Endodermal cell (in vitro differentiated cells): ENCODE measurements at regions not wholly inside any gene's neighbourhood (a gene's known extent, or its start where the extent isn't known, plus 50 kb on each side); places are given as distances from the start of the nearest gene placed in this dataset.

Experiments
- DNase-seq: peaks from one replicate; pipeline ENCODE4 v3.0.0-alpha.2; 2017
- H3K27ac ChIP-seq: 2 replicates; pipeline ENCODE4 v1.5.1; 2013; ENCODE audit warnings: mild to moderate bottlenecking, low read depth, low read length, moderate library complexity
- H3K27me3 ChIP-seq: 2 replicates; pipeline ENCODE4 v1.6.1; 2013; ENCODE audit warnings: mild to moderate bottlenecking, low read length, moderate library complexity; ENCODE audit not compliant: insufficient read depth, control insufficient read depth, poor library complexity, severe bottlenecking
- H3K36me3 ChIP-seq: 2 replicates; pipeline ENCODE4 v1.7.0; 2013; ENCODE audit warnings: mild to moderate bottlenecking, low read length, moderate library complexity; ENCODE audit not compliant: control insufficient read depth, insufficient read depth
- H3K4me1 ChIP-seq: one replicate; pipeline ENCODE4 v1.7.0; 2013; ENCODE audit warnings: low read length; ENCODE audit not compliant: control insufficient read depth, insufficient read depth
- H3K4me3 ChIP-seq: 2 replicates; pipeline ENCODE4 v1.5.1; 2013; ENCODE audit warnings: mild to moderate bottlenecking, low read length, moderate library complexity
- H3K9ac ChIP-seq: 2 replicates; pipeline ENCODE4 v1.6.1; 2013; ENCODE audit warnings: mild to moderate bottlenecking, low read length, moderate library complexity; ENCODE audit not compliant: poor library complexity, severe bottlenecking; ENCODE audit errors: extremely low read depth
- H3K9me3 ChIP-seq: 2 replicates; pipeline ENCODE4 v1.6.1; 2013; ENCODE audit warnings: mild to moderate bottlenecking, low read length, moderate library complexity; ENCODE audit not compliant: control insufficient read depth
- H3K27ac Mint-ChIP-seq: 2 replicates; pipeline ENCODE4 v1.8.0; 2020; ENCODE audit warnings: mixed read lengths
- H3K27me3 Mint-ChIP-seq: 2 replicates; pipeline ENCODE4 v1.8.0; 2021; ENCODE audit warnings: mild to moderate bottlenecking, mixed read lengths; ENCODE audit not compliant: insufficient read depth
- H3K36me3 Mint-ChIP-seq: 2 replicates; pipeline ENCODE4 v1.8.0; 2020; ENCODE audit warnings: low read depth, mixed read lengths
- H3K4me1 Mint-ChIP-seq: 2 replicates; pipeline ENCODE4 v1.8.0; 2020; ENCODE audit warnings: mixed read lengths
- H3K4me3 Mint-ChIP-seq: 2 replicates; pipeline ENCODE4 v1.8.0; 2020; ENCODE audit warnings: mild to moderate bottlenecking, moderate library complexity, mixed read lengths
- H3K9me3 Mint-ChIP-seq: 2 replicates; pipeline ENCODE4 v1.8.0; 2020; ENCODE audit warnings: mild to moderate bottlenecking, mixed read lengths
- WGBS, 2 experiments: methylation state at CpG; one replicate each; pipeline versions ENCODE4 v1.1.5 to v1.1.7; 2013; ENCODE audit warnings: missing lambda C conversion rate in 2 of 2, mixed read lengths in 1 of 2; ENCODE audit not compliant: insufficient coverage in 1 of 2, insufficient read length in 1 of 2; 5-methylcytosine and 5-hydroxymethylcytosine counted together
- TF ChIP-seq, protein P1 (sequence below): fragments of 200-600 bp; sonication (generic); conservative IDR thresholded peaks from 2 replicates; pipeline ENCODE4 v1.5.0; 2021; ENCODE audit warnings: antibody characterized with exemption, mild to moderate bottlenecking

DNA sequence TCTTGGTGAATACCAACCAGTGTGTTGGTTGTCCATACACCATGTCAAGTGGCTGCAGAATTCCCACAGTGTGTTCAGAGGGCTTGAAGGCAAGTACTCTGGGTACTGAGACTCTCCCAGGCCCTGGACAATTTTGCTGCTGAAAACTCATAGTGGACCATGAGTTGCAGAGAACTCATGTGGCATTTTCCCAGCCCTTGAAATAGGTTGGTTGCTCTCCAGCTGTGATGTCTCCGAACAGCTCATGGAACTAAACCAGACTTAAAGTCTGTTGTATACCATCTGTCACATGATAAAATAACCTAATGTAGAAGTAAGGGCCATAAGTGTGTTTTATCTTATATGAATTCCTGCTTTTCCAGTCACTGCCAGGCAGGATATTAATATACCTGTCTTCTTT lies 67.8 kb downstream of the RGS2 start:
- TF ChIP-seq, protein P1, sequence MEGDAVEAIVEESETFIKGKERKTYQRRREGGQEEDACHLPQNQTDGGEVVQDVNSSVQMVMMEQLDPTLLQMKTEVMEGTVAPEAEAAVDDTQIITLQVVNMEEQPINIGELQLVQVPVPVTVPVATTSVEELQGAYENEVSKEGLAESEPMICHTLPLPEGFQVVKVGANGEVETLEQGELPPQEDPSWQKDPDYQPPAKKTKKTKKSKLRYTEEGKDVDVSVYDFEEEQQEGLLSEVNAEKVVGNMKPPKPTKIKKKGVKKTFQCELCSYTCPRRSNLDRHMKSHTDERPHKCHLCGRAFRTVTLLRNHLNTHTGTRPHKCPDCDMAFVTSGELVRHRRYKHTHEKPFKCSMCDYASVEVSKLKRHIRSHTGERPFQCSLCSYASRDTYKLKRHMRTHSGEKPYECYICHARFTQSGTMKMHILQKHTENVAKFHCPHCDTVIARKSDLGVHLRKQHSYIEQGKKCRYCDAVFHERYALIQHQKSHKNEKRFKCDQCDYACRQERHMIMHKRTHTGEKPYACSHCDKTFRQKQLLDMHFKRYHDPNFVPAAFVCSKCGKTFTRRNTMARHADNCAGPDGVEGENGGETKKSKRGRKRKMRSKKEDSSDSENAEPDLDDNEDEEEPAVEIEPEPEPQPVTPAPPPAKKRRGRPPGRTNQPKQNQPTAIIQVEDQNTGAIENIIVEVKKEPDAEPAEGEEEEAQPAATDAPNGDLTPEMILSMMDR = no peak
- Histone ChIP-seq H3K36me3 (no peaks in the 10 kb centered on the region), H3K27ac (no peak overlapping the region), H3K9ac (no peak overlapping the region), H3K4me1 (peaks cover 6% of the 10 kb centered on the region), H3K27me3 (peaks cover 12% of the 10 kb centered on the region), H3K9me3 (no peaks in the 10 kb centered on the region), H3K4me3 (no peak overlapping the region)
- H3K4me3 Mint-ChIP-seq = no peak overlapping the region
- H3K27ac Mint-ChIP-seq = no peak overlapping the region
- DNase-seq = no peak
- H3K4me1 Mint-ChIP-seq = peaks cover 21% of the 10 kb centered on the region
- no peaks in the 10 kb centered on the region for H3K9me3 Mint-ChIP-seq
- WGBS, 2 experiments = 95% methylated on average over 1 of the region's 1 CpG; no CpG with 5 or more reads in 1 of the 2 experiments
- H3K36me3 Mint-ChIP-seq = no peaks in the 10 kb centered on the region
- H3K27me3 Mint-ChIP-seq = peaks cover 7% of the 10 kb centered on the region

DNA sequence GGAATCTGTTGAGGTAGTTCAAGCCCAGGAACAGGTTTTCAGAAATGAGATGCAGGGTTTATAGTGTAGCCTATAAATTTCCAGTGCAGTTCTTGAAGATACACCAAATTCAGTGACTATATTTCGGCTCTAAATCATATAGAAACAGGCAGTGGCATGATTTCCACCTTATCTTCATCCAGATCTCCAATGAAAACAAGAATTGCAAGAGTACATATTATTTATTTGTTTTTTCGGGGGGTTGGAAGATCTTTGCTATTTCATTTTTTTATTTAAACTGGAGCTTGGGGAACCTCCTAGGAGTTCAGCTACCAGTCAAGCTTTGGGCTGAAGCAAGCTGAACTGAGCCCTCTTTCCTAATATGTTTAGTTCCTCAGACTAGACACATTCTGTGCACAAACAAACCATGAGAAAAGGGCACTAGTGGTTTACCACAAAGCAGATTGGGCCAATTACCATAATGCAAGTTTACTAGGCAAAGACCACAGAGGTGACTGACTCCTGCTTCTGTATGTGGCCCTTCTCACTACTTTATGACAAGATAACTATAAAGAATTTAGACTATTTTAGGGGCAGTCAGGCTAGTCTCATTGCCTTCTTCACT lies 68.5 kb downstream of the RGS2 start:
- H3K27ac Mint-ChIP-seq = no peak overlapping the region
- TF ChIP-seq, protein P1 = no peak
- H3K4me3 Mint-ChIP-seq = no peak overlapping the region
- H3K9me3 Mint-ChIP-seq = no peaks in the 10 kb centered on the region
- Histone ChIP-seq H3K27ac (no peak overlapping the region), H3K27me3 (peaks cover 12% of the 10 kb centered on the region), H3K36me3 (no peaks in the 10 kb centered on the region), H3K4me3 (no peak overlapping the region), H3K9me3 (no peaks in the 10 kb centered on the region), H3K4me1 (peaks cover 6% of the 10 kb centered on the region), H3K9ac (no peak overlapping the region)
- no peak for DNase-seq
- H3K27me3 Mint-ChIP-seq = peaks cover 7% of the 10 kb centered on the region
- peaks cover 20% of the 10 kb centered on the region for H3K4me1 Mint-ChIP-seq
- no peaks in the 10 kb centered on the region for H3K36me3 Mint-ChIP-seq
- 90 to 100% methylated on average over 2 of the region's 2 CpGs for WGBS, 2 experiments

DNA sequence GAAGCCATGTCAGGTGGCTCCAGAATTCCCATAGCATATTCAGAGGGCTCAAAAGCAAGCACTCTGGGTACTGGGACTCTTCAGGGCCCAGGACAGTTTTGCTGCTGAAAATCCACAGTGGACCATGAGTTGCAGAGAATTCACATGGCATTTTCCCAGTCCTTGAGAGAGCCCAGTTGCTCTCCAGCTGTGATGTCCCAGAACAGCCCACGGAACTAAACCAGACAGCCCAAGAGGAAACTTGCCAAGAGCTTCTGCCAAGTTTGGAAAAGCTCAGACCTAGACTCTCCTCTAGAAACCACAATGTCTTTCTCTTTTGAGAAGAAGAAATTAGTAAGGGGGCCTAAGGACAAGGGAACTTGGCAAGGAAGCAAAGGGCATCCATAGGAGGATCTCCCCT lies 69.4 kb downstream of the RGS2 start:
- H3K4me3 ChIP-seq = no peak overlapping the region
- peaks cover 6% of the 10 kb centered on the region for H3K4me1 ChIP-seq
- H3K27me3 ChIP-seq = peaks cover 12% of the 10 kb centered on the region
- Mint-ChIP-seq H3K4me3 (no peak overlapping the region), H3K9me3 (no peaks in the 10 kb centered on the region), H3K27me3 (peaks cover 7% of the 10 kb centered on the region), H3K36me3 (no peaks in the 10 kb centered on the region), H3K27ac (no peak overlapping the region), H3K4me1 (peaks cover 20% of the 10 kb centered on the region)
- TF ChIP-seq, protein P1 = no peak
- no peaks in the 10 kb centered on the region for H3K36me3 ChIP-seq
- WGBS, 2 experiments = 97% methylated on average over 1 of the region's 1 CpG; no CpG with 5 or more reads in 1 of the 2 experiments
- H3K9me3 ChIP-seq = no peaks in the 10 kb centered on the region
- no peak overlapping the region for H3K9ac ChIP-seq
- H3K27ac ChIP-seq = no peak overlapping the region
- no peak for DNase-seq
